OCI-LY3 (cell line): ENCODE measurements at regions not wholly inside any gene's neighbourhood (a gene's known extent, or its start where the extent isn't known, plus 50 kb on each side); places are given as distances from the start of the nearest gene placed in this dataset.

ENCODE experiments used
- CTCF ChIP-seq: fragments of 200-600, 300-600 bp; sonication (generic); IDR thresholded peaks from 2 replicates; pipeline ENCODE4 v1.5.1; 2014; ENCODE audit warnings: antibody characterized with exemption, low read length, low read depth
- EZH2phosphoT487 ChIP-seq: fragments of 200-600 bp; shearing (Covaris generic); IDR thresholded peaks from 2 replicates; pipeline ENCODE4 v1.6.1; 2018; ENCODE audit warnings: antibody characterized with exemption, mixed run types, low read depth

GRCh38 chr2:65486282-65486681 is 53.9 kb upstream of the SPRED2 start:
- TF ChIP-seq CTCF = no peak
- TF ChIP-seq EZH2phosphoT487 = no peak
